ENCODE measurements at regions not wholly inside any gene's neighbourhood (a gene's known extent, or its start where the extent isn't known, plus 50 kb on each side); places are given as distances from the start of the nearest gene placed in this dataset.

DNA sequence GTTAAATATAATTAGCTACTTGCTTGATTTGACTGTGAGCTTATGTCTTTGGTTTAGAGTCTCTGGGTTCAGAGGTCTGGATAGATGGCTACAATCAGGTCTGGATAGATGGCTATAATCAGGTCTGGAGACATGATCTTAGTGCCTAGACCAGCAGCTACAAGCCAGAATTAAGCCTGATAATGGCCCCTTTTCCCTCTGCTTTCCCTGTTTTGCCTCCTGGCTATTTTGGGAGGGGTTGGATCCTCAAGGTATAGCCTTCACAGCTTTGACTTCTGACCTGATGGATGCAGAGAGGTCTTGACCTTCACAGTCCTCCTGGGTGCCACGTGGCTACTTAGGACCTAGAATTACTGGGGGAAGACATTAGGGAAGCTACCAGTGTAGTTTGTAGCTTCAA is 877.7 kb downstream of the GALC start:
- no peaks in the 10 kb centered on the region for H3K4me1 ChIP-seq (ENCODE audit: control insufficient read depth, extremely low read depth, insufficient read depth, low read length)
- no peaks in the 10 kb centered on the region for H3K79me2 ChIP-seq (ENCODE audit: control insufficient read depth, insufficient read depth, low read length)
- ChIA-PET POLR2A (no interaction called here), CTCF (no interaction called here)
- no peak for TF ChIP-seq GATA2 (IDR thresholded peaks at IDR 0.05; ENCODE audit: insufficient read depth, insufficient read length, low read depth, low read length)
- H3K9ac ChIP-seq (replicated peaks; ENCODE audit: extremely low read depth, insufficient read depth, low read length), result no peak overlapping the region
- H3K27ac ChIP-seq (ENCODE audit: insufficient read depth, low read depth, low read length), result no peak overlapping the region
- no peaks in the 10 kb centered on the region for H3K9me1 ChIP-seq (replicated peaks; ENCODE audit: control insufficient read depth, extremely low read depth, insufficient read depth, low read length)
- FAIRE-seq (no peak), DNase-seq (ENCODE audit: low read depth, low spot score) (no peak)
- intact Hi-C loops (cut with micrococcal nuclease) (no loop called here), dilution Hi-C loops (cut with MboI; ENCODE audit: extremely low pct_ligation_motif_present, low sequenced_read_pairs) (no loop called here)
- BruUV-seq (replicated peaks), result no TSS peak
- no peak overlapping the region for H3K4me3 ChIP-seq (replicated peaks in 1 of 3; ENCODE audit: insufficient read depth in 1 of 3, low read depth in 1 of 3, low read length in 3 of 3)
- H3K4me2 ChIP-seq (ENCODE audit: insufficient read depth, low read length), result no peak overlapping the region
- no peaks in the 10 kb centered on the region for H3K36me3 ChIP-seq (ENCODE audit: control insufficient read depth in 2 of 2, extremely low read depth in 1 of 2, insufficient read depth in 2 of 2, low read length in 2 of 2)
- no peak overlapping the region for H2AFZ ChIP-seq (ENCODE audit: low read depth, low read length)
- H4K20me1 ChIP-seq (replicated peaks; ENCODE audit: control insufficient read depth, extremely low read depth, insufficient read depth, low read length), result no peaks in the 10 kb centered on the region
- no peaks in the 10 kb centered on the region for H3K27me3 ChIP-seq (ENCODE audit: control insufficient read depth in 2 of 2, insufficient read depth in 2 of 2, low read length in 2 of 2)
- H3K9me3 ChIP-seq (replicated peaks; ENCODE audit: control insufficient read depth, insufficient read depth, low read length), result peaks cover 2% of the 10 kb centered on the region

- POLR2A ChIA-PET, result no interaction called here
- BruUV-seq (replicated peaks), result no TSS peak
- TF ChIP-seq JUN (IDR thresholded peaks at IDR 0.05; ENCODE audit: borderline replicate concordance, insufficient read depth, insufficient read length, low read depth) (no peak), MYC (IDR thresholded peaks at IDR 0.05; ENCODE audit: low read depth, low read length) (no peak), CTCF (IDR thresholded peaks at IDR 0.05; ENCODE audit: extremely low read depth in 1 of 2, insufficient read depth in 1 of 2, low read depth in 1 of 2, low read length in 2 of 2) (no peak), FOS (IDR thresholded peaks at IDR 0.05; ENCODE audit: borderline replicate concordance, insufficient read depth, low read length) (no peak), GATA2 (IDR thresholded peaks at IDR 0.05; ENCODE audit: insufficient read depth, insufficient read length, low read depth, low read length) (no peak), EZH2 (IDR thresholded peaks at IDR 0.05; ENCODE audit: borderline replicate concordance, low read depth, low read length, severe bottlenecking) (no peak), POLR2A (IDR thresholded peaks at IDR 0.05; ENCODE audit: low read depth, low read length) (no peak), POLR2AphosphoS5 (IDR thresholded peaks at IDR 0.05; ENCODE audit: insufficient read depth, low read depth, low read length) (no peak), MAX (IDR thresholded peaks at IDR 0.05; ENCODE audit: insufficient read depth, insufficient read length) (no peak)
Observed at GRCh38 chr14:87113286-87113685, 879.7 kb downstream of the GALC start.

More at GRCh38 chr14:87113286-87113685, 879.7 kb downstream of the GALC start:
- no peak overlapping the region for H3K4me2 ChIP-seq (ENCODE audit: insufficient read depth, low read length)
- no peaks in the 10 kb centered on the region for H3K9me1 ChIP-seq (replicated peaks; ENCODE audit: control insufficient read depth, extremely low read depth, insufficient read depth, low read length)
- dilution Hi-C loops (cut with MboI; ENCODE audit: extremely low pct_ligation_motif_present, low sequenced_read_pairs), result no loop called here
- FAIRE-seq (no peak), DNase-seq (ENCODE audit: low read depth, low spot score) (no peak)
- CTCF ChIA-PET, result no interaction called here
- no peaks in the 10 kb centered on the region for H4K20me1 ChIP-seq (replicated peaks; ENCODE audit: control insufficient read depth, extremely low read depth, insufficient read depth, low read length)
- no peaks in the 10 kb centered on the region for H3K27me3 ChIP-seq (ENCODE audit: control insufficient read depth in 2 of 2, insufficient read depth in 2 of 2, low read length in 2 of 2)
- intact Hi-C loops (cut with micrococcal nuclease), result no loop called here
- no peak overlapping the region for H3K9ac ChIP-seq (replicated peaks; ENCODE audit: extremely low read depth, insufficient read depth, low read length)
- no peaks in the 10 kb centered on the region for H3K79me2 ChIP-seq (ENCODE audit: control insufficient read depth, insufficient read depth, low read length)
- H3K36me3 ChIP-seq (ENCODE audit: control insufficient read depth in 2 of 2, extremely low read depth in 1 of 2, insufficient read depth in 2 of 2, low read length in 2 of 2), result no peaks in the 10 kb centered on the region
- no peak overlapping the region for H2AFZ ChIP-seq (ENCODE audit: low read depth, low read length)
- no peak overlapping the region for H3K4me3 ChIP-seq (replicated peaks in 1 of 3; ENCODE audit: insufficient read depth in 1 of 3, low read depth in 1 of 3, low read length in 3 of 3)
- no peaks in the 10 kb centered on the region for H3K4me1 ChIP-seq (ENCODE audit: control insufficient read depth, extremely low read depth, insufficient read depth, low read length)
- peaks cover 2% of the 10 kb centered on the region for H3K9me3 ChIP-seq (replicated peaks; ENCODE audit: control insufficient read depth, insufficient read depth, low read length)
- H3K27ac ChIP-seq (ENCODE audit: insufficient read depth, low read depth, low read length), result no peak overlapping the region
